ENCODE measurements at regions not wholly inside any gene's neighbourhood (a gene's known extent, or its start where the extent isn't known, plus 50 kb on each side); places are given as distances from the start of the nearest gene placed in this dataset.
A peak's percentile ranks its signal among the peaks of the same experiment; 100 is the strongest.

DNA sequence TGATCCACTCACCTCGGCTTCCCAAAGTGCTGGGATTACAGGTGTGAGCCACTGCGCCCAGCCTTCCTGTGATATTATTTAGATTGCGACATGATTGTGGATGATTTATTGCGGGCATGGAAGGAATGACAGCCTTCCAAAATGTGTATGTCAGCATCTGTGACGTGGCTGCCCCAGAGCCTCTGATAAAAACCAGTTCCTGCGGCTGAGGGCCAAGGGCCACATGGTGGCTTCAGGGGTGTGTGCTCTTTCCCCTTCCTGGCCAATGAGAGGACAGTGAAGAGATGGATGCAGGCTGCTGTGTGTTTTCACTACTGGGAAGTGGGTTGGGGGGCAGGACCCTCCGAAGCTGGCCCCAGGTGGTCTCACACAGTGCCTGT lies 57.4 kb upstream of the HGFAC start:
- TF ChIP-seq CTCF (IDR thresholded peaks at IDR 0.05; ENCODE audit: low read depth, low read length) = no peak
- no peak overlapping the region for H3K4me3 ChIP-seq (ENCODE audit: low read depth, low read length)

GRCh38 chr4:3384771-3385710 lies 56.7 kb upstream of the HGFAC start:
- H3K4me3 ChIP-seq (ENCODE audit: low read depth, low read length) = no peak overlapping the region
- no peak for TF ChIP-seq CTCF (IDR thresholded peaks at IDR 0.05; ENCODE audit: low read depth, low read length)

GRCh38 chr4:3385711-3386420 lies 55.9 kb upstream of the HGFAC start:
- no peak for TF ChIP-seq CTCF (IDR thresholded peaks at IDR 0.05; ENCODE audit: low read depth, low read length)
- no peak overlapping the region for H3K4me3 ChIP-seq (ENCODE audit: low read depth, low read length)

DNA sequence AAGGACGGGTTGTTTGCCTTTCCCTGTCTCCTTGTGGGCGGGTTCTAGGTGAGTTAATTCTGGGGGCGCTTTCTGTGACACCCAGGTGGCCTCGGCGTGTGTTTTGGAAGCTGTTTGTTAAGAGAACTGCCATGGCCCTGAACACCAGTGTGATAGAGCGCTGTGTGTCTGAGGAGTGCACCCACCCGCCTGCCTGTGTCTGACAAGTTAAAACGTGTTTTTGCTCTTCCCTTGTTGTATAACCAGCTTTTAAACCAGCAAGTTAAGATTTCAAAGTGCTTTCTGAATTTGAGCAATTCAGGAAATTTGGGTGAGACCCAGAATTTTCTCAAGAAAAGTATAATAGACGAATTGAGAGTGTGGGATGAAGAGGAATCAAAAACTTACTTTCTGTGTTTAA lies 55.2 kb upstream of the HGFAC start:
- TF ChIP-seq CTCF (IDR thresholded peaks at IDR 0.05; ENCODE audit: low read depth, low read length) = no peak
- no peak overlapping the region for H3K4me3 ChIP-seq (ENCODE audit: low read depth, low read length)

GRCh38 chr4:3387154-3387942 lies 54.4 kb upstream of the HGFAC start:
- H3K4me3 ChIP-seq (ENCODE audit: low read depth, low read length) = no peak overlapping the region
- TF ChIP-seq CTCF (IDR thresholded peaks at IDR 0.05; ENCODE audit: low read depth, low read length) = no peak

DNA sequence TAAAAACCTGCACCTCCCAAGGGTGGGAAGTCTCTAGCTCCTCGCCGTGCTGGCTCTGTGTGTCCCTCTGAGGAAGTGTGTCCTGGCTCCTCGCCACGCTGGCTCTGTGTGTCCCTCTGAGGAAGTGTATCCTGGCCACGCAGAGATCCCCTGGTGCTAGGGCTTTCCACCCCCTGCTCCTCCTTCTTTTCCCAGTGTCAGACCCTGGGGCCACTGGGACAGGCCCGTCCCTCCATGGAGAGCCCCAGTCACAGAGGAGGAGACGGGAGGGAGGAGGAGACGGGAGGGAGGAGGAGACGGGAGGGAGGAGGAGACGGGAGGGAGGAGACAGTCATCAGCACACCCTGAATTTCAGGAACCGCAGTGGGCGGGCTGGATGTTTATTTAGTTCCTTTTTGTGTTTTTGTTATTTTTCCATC lies 53.8 kb upstream of the HGFAC start:
- H3K4me3 ChIP-seq (ENCODE audit: low read depth, low read length) = peak overlapping the region; percentile 53; the same call in 1 of the 2 replicates
- no peak for TF ChIP-seq CTCF (IDR thresholded peaks at IDR 0.05; ENCODE audit: low read depth, low read length)
